HG03575 (cell line): ENCODE measurements at regions not wholly inside any gene's neighbourhood (a gene's known extent, or its start where the extent isn't known, plus 50 kb on each side); places are given as distances from the start of the nearest gene placed in this dataset.
"Not testable (repeated sequence)": the region's sequence is repeated elsewhere in the genome, so short reads cannot be mapped to it uniquely, and the experiment has no call there.

Experiments used
- ATAC-seq: cut with Tn5 transposase; IDR thresholded peaks from one replicate; pipeline ENCODE4 v1.9.1; 2021; ENCODE audit not compliant: unreplicated experiment, insufficient number of reproducible peaks, low FRiP score; ENCODE audit errors: extremely low read depth

GRCh38 chr4:66462890-66463289, 792.6 kb upstream of the EPHA5 start:
- not testable (repeated sequence) for ATAC-seq

GRCh38 chr4:66451741-66452140, 781.5 kb upstream of the EPHA5 start:
- ATAC-seq, result no peak

DNA sequence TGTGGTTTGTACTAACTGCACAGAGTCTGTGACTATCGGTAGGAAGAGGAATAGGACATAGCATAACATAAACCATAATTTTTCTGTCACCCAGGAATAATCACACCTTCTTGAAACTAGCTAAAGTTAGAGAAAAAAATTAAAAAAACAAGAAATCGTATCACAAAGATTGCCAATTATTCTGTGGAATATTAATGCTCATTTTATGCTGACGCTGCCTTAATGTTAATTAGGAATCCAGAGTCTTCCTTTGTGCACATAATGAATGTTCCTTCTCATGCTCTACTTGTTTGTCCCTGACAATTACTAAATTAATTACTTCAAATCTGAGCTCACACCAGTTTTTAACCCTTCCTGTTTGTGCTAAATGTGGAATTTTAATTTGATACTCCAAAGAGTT, 772.7 kb upstream of the EPHA5 start:
- ATAC-seq, result no peak

DNA sequence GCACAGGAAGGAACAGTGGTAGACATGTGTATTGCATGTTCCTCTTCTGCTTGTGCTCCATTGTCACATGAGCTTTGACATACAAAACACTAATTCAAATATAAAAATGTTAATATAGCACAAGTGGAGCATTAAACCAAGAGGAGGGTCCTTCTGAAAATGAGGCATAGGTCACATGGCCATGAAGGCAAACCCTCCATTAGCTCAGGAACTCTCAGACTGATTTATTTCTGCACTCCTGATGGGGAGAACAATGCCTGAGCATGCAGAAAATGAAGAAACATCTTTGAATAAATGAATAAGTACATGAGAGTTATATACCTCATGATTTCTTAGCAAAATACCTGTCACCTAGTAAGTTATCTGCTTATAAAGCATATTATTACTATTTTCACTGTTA, 769.2 kb upstream of the EPHA5 start:
- ATAC-seq, result no peak

DNA sequence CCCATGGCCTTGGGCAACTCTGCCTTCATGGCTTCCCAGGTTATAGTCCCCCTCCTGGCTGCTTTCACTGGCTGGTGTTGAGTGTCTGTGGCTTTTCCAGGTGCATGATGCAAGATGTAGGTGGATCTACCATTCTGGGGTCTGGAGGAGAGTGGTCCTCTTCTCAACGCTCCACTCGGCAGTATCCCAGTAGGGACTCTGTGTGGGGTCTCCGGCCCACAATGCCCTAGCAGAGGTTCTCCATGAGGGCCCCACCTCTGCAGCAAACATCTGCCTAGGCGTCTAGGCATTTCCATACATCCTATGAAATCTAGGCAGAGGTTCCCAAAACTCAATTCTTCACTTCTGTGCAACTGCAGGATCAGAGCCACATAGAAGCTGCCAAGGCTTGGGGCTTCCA, 763.4 kb upstream of the EPHA5 start:
- no peak for ATAC-seq

DNA sequence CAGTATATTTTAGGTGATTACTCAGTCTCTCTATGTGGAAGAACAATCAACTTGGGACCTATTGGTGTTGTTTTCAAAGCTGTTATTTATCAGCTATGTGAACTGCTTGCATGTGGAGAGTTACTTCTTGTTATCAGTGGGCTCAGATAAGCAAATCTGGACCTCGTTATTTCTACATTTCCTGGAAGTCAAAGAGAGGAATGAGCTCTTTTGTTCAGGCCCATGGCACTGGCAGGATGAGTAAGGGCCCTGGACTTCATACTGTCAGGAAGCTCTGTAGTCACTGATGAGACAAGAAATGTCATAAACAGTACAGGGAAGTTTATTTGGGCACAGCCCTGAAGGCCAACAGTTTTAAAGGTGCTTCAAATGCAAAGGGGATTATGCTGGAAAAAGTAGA, 760.6 kb upstream of the EPHA5 start:
- ATAC-seq, result no peak

DNA sequence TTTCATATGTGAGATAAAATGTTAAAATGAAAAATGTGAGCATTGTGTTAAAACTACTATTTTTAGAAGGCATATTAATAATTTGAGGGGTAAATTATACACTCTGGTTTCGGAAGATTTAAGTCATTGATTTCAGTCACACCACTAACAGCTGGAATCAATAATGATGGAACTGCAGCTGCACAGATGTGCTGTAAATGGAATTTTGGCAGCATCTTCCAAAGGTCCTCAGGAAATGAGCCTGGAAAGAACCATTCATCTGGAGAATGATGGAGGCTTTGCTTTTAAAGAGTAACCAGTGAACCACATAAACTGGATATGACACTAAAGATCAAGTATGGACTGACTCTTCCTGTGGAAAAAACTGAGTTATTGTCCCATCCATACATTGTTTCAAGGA, 759.0 kb upstream of the EPHA5 start:
- no peak for ATAC-seq

GRCh38 chr4:66416425-66416824, 746.1 kb upstream of the EPHA5 start:
- ATAC-seq, result no peak

DNA sequence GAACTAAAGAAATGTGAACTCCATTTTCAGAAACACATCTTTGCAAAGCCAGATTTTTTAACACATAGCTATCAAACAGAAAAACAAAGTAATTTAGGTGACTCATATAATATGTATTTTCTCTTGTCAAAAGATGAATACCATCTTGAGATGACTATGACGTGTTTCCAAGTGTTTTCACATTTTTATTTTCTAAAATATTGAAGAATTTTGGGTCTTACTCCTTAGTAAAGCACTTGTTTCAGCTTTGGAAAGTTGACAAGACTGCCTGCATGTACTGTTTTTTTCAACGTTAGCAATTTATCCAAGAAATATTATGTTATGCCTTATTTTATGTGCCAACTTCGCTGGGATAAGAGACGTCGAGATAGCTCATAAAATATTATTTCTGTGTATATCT, 733.9 kb upstream of the EPHA5 start:
- no peak for ATAC-seq

- ATAC-seq, result no peak
These were observed 706.6 kb upstream of the EPHA5 start for GRCh38 chr4:66376921-66377320.

GRCh38 chr4:66376396-66376795, 706.1 kb upstream of the EPHA5 start:
- no peak for ATAC-seq

GRCh38 chr4:66373268-66373667, 703.0 kb upstream of the EPHA5 start:
- ATAC-seq, result no peak

GRCh38 chr4:66372706-66373105, 702.4 kb upstream of the EPHA5 start:
- ATAC-seq, result no peak

GRCh38 chr4:66367043-66367660, 696.9 kb upstream of the EPHA5 start:
- ATAC-seq, result no peak

GRCh38 chr4:66360395-66360794, 690.1 kb upstream of the EPHA5 start:
- not testable (repeated sequence) for ATAC-seq

DNA sequence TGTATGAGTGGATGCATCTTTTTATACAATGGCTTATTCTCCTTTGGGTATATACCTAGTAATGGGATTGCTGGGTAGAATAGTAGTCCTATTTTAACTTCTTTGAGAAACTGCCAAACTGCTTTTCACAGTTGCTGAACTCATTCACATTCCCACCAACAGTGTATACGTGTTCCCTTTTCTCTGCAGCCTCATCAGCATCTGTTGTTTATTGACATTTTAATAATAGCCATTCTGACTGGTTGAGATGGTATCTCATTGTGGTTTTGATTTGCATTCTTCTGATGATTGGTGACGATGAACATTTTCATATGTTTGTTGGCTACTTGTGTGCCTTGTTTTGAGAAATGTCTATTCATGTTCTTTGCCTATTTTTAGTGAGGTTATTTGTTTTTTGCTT, 687.0 kb upstream of the EPHA5 start:
- ATAC-seq, result no peak

DNA sequence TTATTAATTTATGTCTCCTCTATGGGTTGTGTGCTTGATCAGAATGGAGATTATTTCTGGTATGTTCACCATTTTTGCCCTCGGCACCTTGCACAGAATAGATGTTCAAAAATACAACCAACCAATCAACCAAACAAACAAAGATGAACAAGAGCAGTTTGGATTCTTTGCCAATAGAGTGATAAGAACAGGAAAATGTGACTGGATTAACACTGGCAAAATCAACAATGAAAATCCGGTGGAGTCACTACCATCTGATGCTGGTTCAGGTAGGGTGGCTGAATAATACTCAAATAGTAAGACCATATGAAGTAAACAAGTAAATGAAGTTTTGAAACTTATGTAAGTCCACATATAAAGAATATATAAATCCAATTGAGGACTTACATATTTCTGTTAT, 685.0 kb upstream of the EPHA5 start:
- ATAC-seq, result no peak

DNA sequence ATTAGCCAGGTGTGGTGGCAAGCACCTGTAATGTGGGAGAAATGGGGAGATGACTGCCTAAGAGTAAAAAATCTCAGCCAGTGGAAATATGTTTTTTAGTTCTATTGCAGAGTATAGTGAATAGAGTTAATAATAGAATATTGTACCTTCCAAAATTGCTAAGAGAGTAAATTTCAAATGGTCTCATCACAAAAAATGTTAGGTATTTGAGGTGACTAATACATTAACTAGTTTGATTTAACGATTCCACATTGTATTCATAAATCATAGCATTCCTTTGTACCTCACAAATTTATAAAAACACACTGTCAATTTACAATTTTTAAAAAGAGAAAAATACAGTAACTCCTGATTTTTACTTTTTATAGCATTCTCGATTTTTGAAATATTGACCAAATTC, 681.5 kb upstream of the EPHA5 start:
- ATAC-seq, result no peak

DNA sequence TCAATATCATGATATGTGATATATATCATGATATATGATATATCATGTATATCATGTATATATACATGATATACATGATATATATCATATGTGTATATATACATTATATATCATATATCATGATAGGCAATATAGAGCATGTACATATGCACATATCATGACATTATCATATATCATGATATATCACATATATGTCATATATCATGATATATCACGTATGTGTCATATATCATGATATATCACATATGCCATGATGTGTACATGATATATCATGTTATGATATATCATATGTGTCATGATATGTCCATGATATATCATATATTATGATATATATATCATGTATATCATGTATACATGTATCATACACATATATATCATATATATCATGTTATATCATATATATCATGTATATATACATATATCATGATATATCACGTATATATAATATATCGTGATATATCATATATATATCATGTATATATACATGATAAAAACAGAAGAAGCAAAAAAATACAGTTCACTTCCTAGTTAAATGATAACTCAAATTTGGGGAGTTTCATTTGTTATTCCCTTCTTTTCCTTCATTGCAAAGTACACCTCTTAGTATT, 670.1 kb upstream of the EPHA5 start:
- no peak for ATAC-seq

- ATAC-seq, result no peak
These were observed 668.7 kb upstream of the EPHA5 start for GRCh38 chr4:66339007-66339406.

DNA sequence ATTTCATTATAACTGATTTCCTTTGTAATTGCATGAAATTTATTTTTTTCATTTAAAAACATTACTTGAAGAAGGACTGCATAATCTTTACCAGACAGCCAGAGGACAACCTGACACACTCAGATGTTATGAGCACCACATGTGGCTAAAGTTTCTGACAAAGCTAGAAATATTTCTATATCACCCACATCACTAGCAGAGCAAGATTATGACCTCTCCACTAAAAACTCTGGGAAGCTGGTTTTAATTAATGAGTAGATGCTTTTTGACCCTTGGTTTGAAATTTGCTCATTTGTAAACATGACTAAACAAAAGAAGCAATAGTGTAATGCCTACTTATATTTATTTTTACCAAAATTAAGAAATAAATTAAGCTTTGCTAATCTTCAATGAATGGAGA, 661.5 kb upstream of the EPHA5 start:
- ATAC-seq, result no peak
